Fibroblast of lung (primary cell): ENCODE measurements at regions not wholly inside any gene's neighbourhood (a gene's known extent, or its start where the extent isn't known, plus 50 kb on each side); places are given as distances from the start of the nearest gene placed in this dataset.
"Not testable (repeated sequence)": the region's sequence is repeated elsewhere in the genome, so short reads cannot be mapped to it uniquely, and the experiment has no call there.

ENCODE experiments used
- EZH2 ChIP-seq: IDR thresholded peaks from 2 replicates; pipeline ENCODE4 v1.5.1; 2012; ENCODE audit warnings: low read length, control low read depth, mild to moderate bottlenecking; ENCODE audit errors: missing control alignments
- TF ChIP-seq, protein P1 (sequence below), 2 donors: IDR thresholded peaks in 1 of 2; conservative IDR thresholded peaks in 1 of 2; 1 replicate in 1 of 2; 2 replicates in 1 of 2; pipeline ENCODE4 v1.5.1; 2011 to 2012; ENCODE audit warnings: low read length in 2 of 2, control low read depth in 1 of 2, inconsistent platforms in 1 of 2, low read depth in 1 of 2, mild to moderate bottlenecking in 1 of 2

GRCh38 chr4:87924146-87924545 is 51.4 kb upstream of the SPP1 start:
- TF ChIP-seq, protein P1, sequence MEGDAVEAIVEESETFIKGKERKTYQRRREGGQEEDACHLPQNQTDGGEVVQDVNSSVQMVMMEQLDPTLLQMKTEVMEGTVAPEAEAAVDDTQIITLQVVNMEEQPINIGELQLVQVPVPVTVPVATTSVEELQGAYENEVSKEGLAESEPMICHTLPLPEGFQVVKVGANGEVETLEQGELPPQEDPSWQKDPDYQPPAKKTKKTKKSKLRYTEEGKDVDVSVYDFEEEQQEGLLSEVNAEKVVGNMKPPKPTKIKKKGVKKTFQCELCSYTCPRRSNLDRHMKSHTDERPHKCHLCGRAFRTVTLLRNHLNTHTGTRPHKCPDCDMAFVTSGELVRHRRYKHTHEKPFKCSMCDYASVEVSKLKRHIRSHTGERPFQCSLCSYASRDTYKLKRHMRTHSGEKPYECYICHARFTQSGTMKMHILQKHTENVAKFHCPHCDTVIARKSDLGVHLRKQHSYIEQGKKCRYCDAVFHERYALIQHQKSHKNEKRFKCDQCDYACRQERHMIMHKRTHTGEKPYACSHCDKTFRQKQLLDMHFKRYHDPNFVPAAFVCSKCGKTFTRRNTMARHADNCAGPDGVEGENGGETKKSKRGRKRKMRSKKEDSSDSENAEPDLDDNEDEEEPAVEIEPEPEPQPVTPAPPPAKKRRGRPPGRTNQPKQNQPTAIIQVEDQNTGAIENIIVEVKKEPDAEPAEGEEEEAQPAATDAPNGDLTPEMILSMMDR (conservative IDR thresholded peaks at IDR 0.05 in 1 of 2, IDR thresholded peaks at IDR 0.05 in 1 of 2; ENCODE audit: low read depth in 1 of 2, low read length in 2 of 2) = not testable (repeated sequence)
- TF ChIP-seq EZH2 = not testable (repeated sequence)
